ENCODE measurements at regions not wholly inside any gene's neighbourhood (a gene's known extent, or its start where the extent isn't known, plus 50 kb on each side); places are given as distances from the start of the nearest gene placed in this dataset.

DNA sequence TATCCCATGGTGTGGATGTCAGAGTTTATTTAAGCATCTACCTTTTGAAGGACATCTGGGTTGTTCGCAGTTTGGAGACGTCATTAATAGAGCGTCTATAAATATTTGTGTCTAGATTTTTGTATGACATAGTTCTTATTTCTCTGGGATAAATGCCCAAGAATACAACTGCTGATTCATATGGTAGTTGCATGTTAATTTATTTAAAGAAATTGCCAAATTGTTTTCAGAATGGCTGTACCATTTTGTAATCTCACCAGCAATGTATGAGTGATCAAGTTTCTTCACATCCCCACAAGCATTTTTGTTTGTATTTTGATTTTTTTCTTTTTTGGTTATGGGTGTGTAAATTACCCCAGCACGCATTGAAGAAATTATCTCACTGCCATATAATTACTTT, 656.9 kb downstream of the NTRK3 start:
- TF ChIP-seq POLR2AphosphoS5 (IDR thresholded peaks at IDR 0.05): no peak
- TF ChIP-seq, protein P1, sequence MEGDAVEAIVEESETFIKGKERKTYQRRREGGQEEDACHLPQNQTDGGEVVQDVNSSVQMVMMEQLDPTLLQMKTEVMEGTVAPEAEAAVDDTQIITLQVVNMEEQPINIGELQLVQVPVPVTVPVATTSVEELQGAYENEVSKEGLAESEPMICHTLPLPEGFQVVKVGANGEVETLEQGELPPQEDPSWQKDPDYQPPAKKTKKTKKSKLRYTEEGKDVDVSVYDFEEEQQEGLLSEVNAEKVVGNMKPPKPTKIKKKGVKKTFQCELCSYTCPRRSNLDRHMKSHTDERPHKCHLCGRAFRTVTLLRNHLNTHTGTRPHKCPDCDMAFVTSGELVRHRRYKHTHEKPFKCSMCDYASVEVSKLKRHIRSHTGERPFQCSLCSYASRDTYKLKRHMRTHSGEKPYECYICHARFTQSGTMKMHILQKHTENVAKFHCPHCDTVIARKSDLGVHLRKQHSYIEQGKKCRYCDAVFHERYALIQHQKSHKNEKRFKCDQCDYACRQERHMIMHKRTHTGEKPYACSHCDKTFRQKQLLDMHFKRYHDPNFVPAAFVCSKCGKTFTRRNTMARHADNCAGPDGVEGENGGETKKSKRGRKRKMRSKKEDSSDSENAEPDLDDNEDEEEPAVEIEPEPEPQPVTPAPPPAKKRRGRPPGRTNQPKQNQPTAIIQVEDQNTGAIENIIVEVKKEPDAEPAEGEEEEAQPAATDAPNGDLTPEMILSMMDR (IDR thresholded peaks at IDR 0.05): no peak
- TF ChIP-seq POLR2A (IDR thresholded peaks at IDR 0.05): no peak
- H3K4me3 ChIP-seq: no peak overlapping the region
- no peaks in the 10 kb centered on the region for H3K36me3 ChIP-seq
- H3K27me3 ChIP-seq: no peaks in the 10 kb centered on the region
- no peaks in the 10 kb centered on the region for H3K9me3 ChIP-seq
- intact Hi-C loops (cut with DNase I; ENCODE audit: low total_unique reads): no loop called here
- H3K4me1 ChIP-seq: no peaks in the 10 kb centered on the region
- no peak for DNase-seq (ENCODE audit: low spot score in 2 of 2)
- no peak overlapping the region for H3K27ac ChIP-seq

- no peak overlapping the region for H3K4me3 ChIP-seq
- no peaks in the 10 kb centered on the region for H3K4me1 ChIP-seq
- no peaks in the 10 kb centered on the region for H3K27me3 ChIP-seq
- intact Hi-C loops (cut with DNase I; ENCODE audit: low total_unique reads): no loop called here
- H3K36me3 ChIP-seq: no peaks in the 10 kb centered on the region
- DNase-seq (ENCODE audit: low spot score in 2 of 2): no peak
- no peaks in the 10 kb centered on the region for H3K9me3 ChIP-seq
- H3K27ac ChIP-seq: no peak overlapping the region
- no peak for TF ChIP-seq POLR2A (IDR thresholded peaks at IDR 0.05)
- TF ChIP-seq, protein P1 (IDR thresholded peaks at IDR 0.05): no peak
- no peak for TF ChIP-seq POLR2AphosphoS5 (IDR thresholded peaks at IDR 0.05)
Observed at GRCh38 chr15:87597346-87598052, 659.0 kb downstream of the NTRK3 start.

DNA sequence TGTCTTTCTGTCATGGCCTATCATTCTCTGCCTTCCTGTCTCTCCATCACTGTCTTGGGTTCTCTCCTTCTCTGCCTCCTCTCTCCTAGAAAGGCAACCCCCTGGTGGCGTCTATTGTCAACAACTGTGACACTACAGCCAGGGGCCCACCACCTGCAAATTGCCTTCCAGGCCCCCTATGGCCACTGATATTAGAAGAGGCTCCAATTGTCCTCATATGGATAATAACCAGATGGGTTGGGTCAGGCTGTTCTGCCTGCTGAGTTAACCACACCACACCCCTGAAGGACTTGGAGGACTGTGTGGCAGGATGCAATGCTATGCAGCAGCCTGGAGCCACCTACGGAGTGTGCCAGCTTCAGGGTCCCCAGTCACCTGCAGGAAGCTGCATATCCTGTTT, 665.0 kb downstream of the NTRK3 start:
- H3K9me3 ChIP-seq: no peaks in the 10 kb centered on the region
- DNase-seq (ENCODE audit: low spot score in 2 of 2): no peak
- H3K4me1 ChIP-seq: no peaks in the 10 kb centered on the region
- H3K27me3 ChIP-seq: no peaks in the 10 kb centered on the region
- H3K4me3 ChIP-seq: no peak overlapping the region
- no peak overlapping the region for H3K27ac ChIP-seq
- H3K36me3 ChIP-seq: no peaks in the 10 kb centered on the region
- intact Hi-C loops (cut with DNase I; ENCODE audit: low total_unique reads): no loop called here
- TF ChIP-seq, protein P1 (IDR thresholded peaks at IDR 0.05): no peak
- TF ChIP-seq POLR2AphosphoS5 (IDR thresholded peaks at IDR 0.05) (no peak), POLR2A (IDR thresholded peaks at IDR 0.05) (no peak)

GRCh38 chr15:87591042-87591441, 665.5 kb downstream of the NTRK3 start:
- TF ChIP-seq POLR2A (IDR thresholded peaks at IDR 0.05) (no peak), POLR2AphosphoS5 (IDR thresholded peaks at IDR 0.05) (no peak)
- Histone ChIP-seq H3K9me3 (no peaks in the 10 kb centered on the region), H3K27ac (no peak overlapping the region), H3K27me3 (no peaks in the 10 kb centered on the region), H3K4me1 (no peaks in the 10 kb centered on the region), H3K36me3 (no peaks in the 10 kb centered on the region), H3K4me3 (no peak overlapping the region)
- intact Hi-C loops (cut with DNase I; ENCODE audit: low total_unique reads): no loop called here
- DNase-seq (ENCODE audit: low spot score in 2 of 2): no peak

GRCh38 chr15:87589134-87589533, 667.4 kb downstream of the NTRK3 start:
- Histone ChIP-seq H3K4me3 (no peak overlapping the region), H3K36me3 (no peaks in the 10 kb centered on the region), H3K4me1 (no peaks in the 10 kb centered on the region), H3K9me3 (no peaks in the 10 kb centered on the region), H3K27me3 (no peaks in the 10 kb centered on the region), H3K27ac (no peak overlapping the region)
- TF ChIP-seq POLR2AphosphoS5 (IDR thresholded peaks at IDR 0.05) (no peak), POLR2A (IDR thresholded peaks at IDR 0.05) (no peak)
- TF ChIP-seq, protein P1 (IDR thresholded peaks at IDR 0.05): no peak
- DNase-seq (ENCODE audit: low spot score in 2 of 2): no peak
- intact Hi-C loops (cut with DNase I; ENCODE audit: low total_unique reads): no loop called here

Data from breast epithelium (tissue), 4 donors.